ENCODE measurements at regions not wholly inside any gene's neighbourhood (a gene's known extent, or its start where the extent isn't known, plus 50 kb on each side); places are given as distances from the start of the nearest gene placed in this dataset.

DNA sequence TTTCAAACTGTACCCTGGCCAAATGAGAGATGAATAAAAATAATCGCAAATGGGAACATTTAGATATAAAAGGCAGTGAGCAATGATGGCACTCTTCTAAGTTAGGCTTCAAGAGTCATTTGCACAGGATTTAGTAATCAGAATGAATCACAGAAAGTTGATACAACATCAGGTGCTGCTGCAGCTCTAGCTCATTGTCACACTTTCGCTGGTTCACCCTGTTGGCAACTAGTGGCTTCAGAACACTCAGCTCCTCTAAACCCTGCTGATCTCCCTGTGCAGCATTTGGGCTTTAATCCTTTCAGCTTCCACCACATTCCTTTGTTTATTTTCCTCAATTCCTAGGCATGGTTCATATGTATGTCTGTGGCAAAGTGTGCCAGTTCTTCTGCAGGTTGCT lies 2071.2 kb upstream of the CDH6 start:
- TF ChIP-seq, protein P1, sequence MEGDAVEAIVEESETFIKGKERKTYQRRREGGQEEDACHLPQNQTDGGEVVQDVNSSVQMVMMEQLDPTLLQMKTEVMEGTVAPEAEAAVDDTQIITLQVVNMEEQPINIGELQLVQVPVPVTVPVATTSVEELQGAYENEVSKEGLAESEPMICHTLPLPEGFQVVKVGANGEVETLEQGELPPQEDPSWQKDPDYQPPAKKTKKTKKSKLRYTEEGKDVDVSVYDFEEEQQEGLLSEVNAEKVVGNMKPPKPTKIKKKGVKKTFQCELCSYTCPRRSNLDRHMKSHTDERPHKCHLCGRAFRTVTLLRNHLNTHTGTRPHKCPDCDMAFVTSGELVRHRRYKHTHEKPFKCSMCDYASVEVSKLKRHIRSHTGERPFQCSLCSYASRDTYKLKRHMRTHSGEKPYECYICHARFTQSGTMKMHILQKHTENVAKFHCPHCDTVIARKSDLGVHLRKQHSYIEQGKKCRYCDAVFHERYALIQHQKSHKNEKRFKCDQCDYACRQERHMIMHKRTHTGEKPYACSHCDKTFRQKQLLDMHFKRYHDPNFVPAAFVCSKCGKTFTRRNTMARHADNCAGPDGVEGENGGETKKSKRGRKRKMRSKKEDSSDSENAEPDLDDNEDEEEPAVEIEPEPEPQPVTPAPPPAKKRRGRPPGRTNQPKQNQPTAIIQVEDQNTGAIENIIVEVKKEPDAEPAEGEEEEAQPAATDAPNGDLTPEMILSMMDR (IDR thresholded peaks at IDR 0.05; ENCODE audit: low read depth, low read length): no peak
- no peak overlapping the region for H3K4me3 ChIP-seq (ENCODE audit: low read depth, low read length)

DNA sequence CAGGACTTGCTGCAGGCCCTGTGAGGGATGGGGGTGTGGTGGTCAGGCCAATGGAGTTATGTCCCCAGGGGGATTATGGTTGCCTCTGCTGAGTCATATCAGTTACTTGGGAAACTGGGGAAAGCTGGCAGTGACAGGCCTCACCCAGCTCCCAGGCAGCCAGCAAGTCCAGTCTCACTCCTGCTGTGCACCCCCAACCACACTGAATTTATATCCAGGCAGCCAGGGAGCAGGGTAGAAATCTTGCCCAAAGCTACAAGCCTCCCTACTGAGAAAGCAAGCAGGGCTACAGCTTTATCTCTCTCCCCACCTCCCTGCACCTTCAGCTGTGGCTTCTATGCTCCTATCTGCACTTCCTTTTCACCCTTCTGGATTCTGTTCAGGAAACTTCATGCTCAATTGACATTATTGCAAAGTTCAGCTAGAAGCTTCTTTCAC lies 2076.0 kb upstream of the CDH9 start:
- TF ChIP-seq, protein P1 (IDR thresholded peaks at IDR 0.05; ENCODE audit: low read depth, low read length): no peak
- no peak overlapping the region for H3K4me3 ChIP-seq (ENCODE audit: low read depth, low read length)

DNA sequence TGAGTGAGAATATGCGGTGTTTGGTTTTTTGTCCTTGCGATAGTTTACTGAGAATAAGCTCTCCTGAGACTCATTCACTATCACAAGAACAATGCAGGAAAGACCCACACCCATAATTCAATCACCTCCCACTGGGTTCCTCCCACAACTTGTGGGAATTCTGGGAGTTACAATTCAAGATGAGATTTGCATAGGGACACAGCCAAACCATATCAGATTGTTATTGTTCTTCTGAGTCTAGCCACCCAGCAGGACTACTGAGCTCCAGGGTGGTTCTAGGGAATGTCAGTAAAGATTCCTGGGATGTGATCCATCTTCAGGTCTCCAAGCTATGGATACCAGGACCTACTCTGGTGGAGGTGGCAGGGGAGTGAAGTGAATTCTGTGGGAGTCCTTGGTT lies 2075.1 kb upstream of the CDH9 start:
- TF ChIP-seq, protein P1 (IDR thresholded peaks at IDR 0.05; ENCODE audit: low read depth, low read length): no peak

DNA sequence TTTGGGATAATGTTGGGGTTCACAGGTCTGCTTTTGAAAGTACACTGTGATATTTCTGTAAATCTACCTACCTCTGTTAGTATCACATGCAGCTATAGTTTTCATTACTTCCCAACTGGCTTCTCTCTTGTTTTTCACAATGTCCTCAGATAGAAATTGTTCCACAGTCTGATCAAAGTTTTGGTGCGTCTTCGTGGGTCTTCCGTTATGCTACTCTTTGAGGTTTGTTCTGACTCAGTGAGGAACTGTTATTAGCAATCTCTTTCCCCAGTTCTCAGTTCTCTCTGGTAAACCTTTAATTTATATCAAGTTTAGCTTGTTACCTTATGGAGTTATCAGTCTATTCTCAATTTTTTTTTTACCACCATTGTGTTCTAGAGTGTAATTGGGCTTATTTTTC lies 2061.2 kb upstream of the CDH9 start:
- no peak overlapping the region for H3K4me3 ChIP-seq (ENCODE audit: low read depth, low read length)
- TF ChIP-seq, protein P1 (IDR thresholded peaks at IDR 0.05; ENCODE audit: low read depth, low read length): no peak

More for the DNA sequence above, 2075.1 kb upstream of the CDH9 start:
- no peak overlapping the region for H3K4me3 ChIP-seq (ENCODE audit: low read depth, low read length)

DNA sequence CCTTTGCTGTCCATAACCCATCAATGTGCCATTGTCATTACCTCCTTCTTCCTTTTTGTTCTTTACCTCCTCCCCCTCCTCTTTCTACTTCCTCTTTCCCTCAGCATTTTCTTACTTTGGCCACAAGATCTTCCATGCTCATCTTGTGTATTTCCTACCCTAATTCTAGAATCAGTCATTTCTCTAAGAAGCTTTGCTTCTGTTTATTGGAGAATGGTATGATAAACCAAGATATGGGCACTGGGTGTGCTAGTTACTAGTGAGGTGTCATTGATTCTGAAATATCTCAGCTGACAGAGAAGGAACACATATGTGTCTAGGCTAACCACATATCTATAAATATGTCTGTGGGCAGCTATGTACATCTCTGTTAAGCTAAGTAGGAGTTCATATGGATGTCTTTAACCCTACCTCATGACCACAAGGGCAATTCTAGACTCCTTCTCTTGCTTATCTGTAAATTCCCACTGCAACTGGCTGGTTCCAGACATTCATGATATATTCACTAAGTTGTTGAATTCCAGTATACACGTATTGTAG lies 2051.3 kb upstream of the CDH9 start:
- no peak overlapping the region for H3K4me3 ChIP-seq (ENCODE audit: low read depth, low read length)
- TF ChIP-seq, protein P1 (IDR thresholded peaks at IDR 0.05; ENCODE audit: low read depth, low read length): no peak

DNA sequence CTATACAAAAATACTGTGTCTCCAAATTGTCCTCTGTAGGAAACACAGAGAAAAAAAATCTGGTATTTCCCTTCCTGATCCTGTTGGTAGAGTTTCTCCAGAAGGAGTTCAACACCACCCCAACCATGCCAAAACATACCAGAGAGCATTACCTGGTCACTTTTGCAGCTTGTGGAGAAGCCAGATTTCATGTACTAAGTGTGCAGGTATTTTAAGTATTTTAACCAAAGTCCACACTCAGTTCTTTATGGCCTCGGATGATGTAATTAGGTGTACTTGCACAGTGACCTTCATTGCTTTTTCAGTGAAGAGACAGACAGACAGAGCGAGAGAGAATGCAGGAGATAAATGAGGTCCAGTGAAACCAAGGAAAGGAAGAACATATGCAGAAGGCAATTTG lies 2046.8 kb upstream of the CDH9 start:
- H3K4me3 ChIP-seq (ENCODE audit: low read depth, low read length): no peak overlapping the region
- TF ChIP-seq, protein P1 (IDR thresholded peaks at IDR 0.05; ENCODE audit: low read depth, low read length): no peak

DNA sequence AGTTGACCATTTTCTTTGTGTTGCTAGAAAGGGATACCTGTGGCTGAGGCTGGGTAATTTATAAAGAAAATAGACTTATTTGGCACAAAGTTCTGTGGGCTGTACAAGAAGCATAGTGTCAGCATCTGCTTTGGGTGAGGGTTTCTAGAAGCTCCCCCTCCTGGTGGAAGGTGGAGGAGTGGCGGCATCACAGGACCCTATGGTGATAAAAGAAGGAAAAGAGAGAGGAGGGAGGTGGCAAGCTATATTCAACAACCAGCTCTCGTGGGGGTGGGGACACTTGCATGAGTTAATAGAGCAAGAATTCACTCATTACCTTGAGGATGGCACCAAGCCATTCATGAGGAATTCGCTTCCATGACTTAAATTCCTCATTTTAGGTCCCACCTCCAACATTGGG lies 2041.4 kb upstream of the CDH9 start:
- no peak overlapping the region for H3K4me3 ChIP-seq (ENCODE audit: low read depth, low read length)
- TF ChIP-seq, protein P1 (IDR thresholded peaks at IDR 0.05; ENCODE audit: low read depth, low read length): no peak

All from WI38 (cell line).